Natural killer cell (primary cell): ENCODE measurements at regions not wholly inside any gene's neighbourhood (a gene's known extent, or its start where the extent isn't known, plus 50 kb on each side); places are given as distances from the start of the nearest gene placed in this dataset.

Experiments used
- ATAC-seq, 3 donors: fragments of 150-1000 bp in 2 of 3; fragments of 200-7000 bp in 1 of 3; cut with Tn5 transposase; 1 replicate in 1 of 3; 2 replicates in 2 of 3; pipeline ENCODE4 v1.10.0; 2021; ENCODE audit warnings: mild to moderate bottlenecking in 2 of 3, moderate library complexity in 2 of 3
- DNase-seq, 2 donors: peaks; one replicate each; pipeline versions ENCODE4 v3.0.0 to v3.0.0-alpha.2; 2013 to 2021; ENCODE audit warnings: mixed read lengths in 1 of 2
- H3K27ac ChIP-seq: one replicate; pipeline ENCODE4 v1.5.1; 2013; ENCODE audit warnings: mild to moderate bottlenecking, low read length
- H3K27me3 ChIP-seq: one replicate; pipeline ENCODE4 v1.6.1; 2013; ENCODE audit warnings: low read length; ENCODE audit not compliant: control insufficient read depth, insufficient read depth
- H3K36me3 ChIP-seq: one replicate; pipeline ENCODE4 v1.6.1; 2013; ENCODE audit warnings: low read length; ENCODE audit not compliant: control insufficient read depth, insufficient read depth
- H3K4me1 ChIP-seq: one replicate; pipeline ENCODE4 v1.6.1; 2013; ENCODE audit warnings: low read length; ENCODE audit not compliant: control insufficient read depth, insufficient read depth
- H3K4me3 ChIP-seq: one replicate; pipeline ENCODE4 v1.5.1; 2013; ENCODE audit warnings: low read length
- H3K9me3 ChIP-seq: one replicate; pipeline ENCODE4 v1.6.1; 2013; ENCODE audit warnings: low read length; ENCODE audit not compliant: control insufficient read depth, insufficient read depth
- H3K27ac Mint-ChIP-seq, 2 donors: one replicate each; pipeline ENCODE4 v1.8.0; 2022; ENCODE audit warnings: mild to moderate bottlenecking in 2 of 2, mixed read lengths in 2 of 2, moderate library complexity in 1 of 2
- H3K27me3 Mint-ChIP-seq, 2 donors: one replicate each; pipeline ENCODE4 v1.8.0; 2022; ENCODE audit warnings: low read depth in 2 of 2, mixed read lengths in 2 of 2
- H3K36me3 Mint-ChIP-seq: one replicate; pipeline ENCODE4 v1.8.0; 2022; ENCODE audit warnings: mixed read lengths
- H3K4me1 Mint-ChIP-seq, 2 donors: one replicate each; pipeline ENCODE4 v1.8.0; 2022; ENCODE audit warnings: mixed read lengths in 2 of 2
- H3K4me3 Mint-ChIP-seq: one replicate; pipeline ENCODE4 v1.8.0; 2022; ENCODE audit warnings: mild to moderate bottlenecking, moderate library complexity, mixed read lengths
- H3K9me3 Mint-ChIP-seq, 2 donors: one replicate each; pipeline ENCODE4 v1.8.0; 2022; ENCODE audit warnings: mixed read lengths in 2 of 2
- CTCF ChIP-seq: fragments of 200-600 bp; IDR thresholded peaks from one replicate; pipeline ENCODE4 v1.8.0; 2022; ENCODE audit warnings: antibody characterized with exemption
- WGBS: methylation state at CpG from one replicate; pipeline ENCODE4 v1.1.7; 2013; ENCODE audit warnings: missing lambda C conversion rate; ENCODE audit not compliant: insufficient coverage; 5-methylcytosine and 5-hydroxymethylcytosine counted together
- intact Hi-C: fragments of 100-400 bp; cut with micrococcal nuclease; formaldehyde crosslinking; loops from one replicate; pipeline ENCODE4 v1.14.2; 2022

DNA sequence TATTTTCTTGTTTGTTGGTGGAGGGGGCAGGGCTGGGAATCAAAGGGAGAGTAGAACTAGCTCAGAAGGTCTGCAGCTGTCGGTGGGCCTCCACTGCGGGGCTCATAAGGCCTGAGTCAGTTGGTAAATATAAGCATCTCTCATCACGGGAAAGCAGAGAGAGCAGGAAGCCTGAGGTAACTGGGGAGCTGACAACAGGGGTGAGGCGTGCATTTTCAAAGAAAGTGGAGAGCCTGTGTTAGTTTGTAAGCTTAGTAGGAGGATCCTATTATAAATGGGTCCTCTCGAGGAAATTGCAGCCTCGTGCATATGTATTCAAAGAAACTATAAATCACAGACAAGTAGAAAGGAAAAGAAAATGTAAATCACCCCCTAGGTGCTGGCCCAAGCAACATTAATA lies 221.0 kb upstream of the CDH13 start:
- Mint-ChIP-seq H3K4me1 (no peaks in the 10 kb centered on the region), H3K27ac (no peak overlapping the region), H3K4me3 (no peak overlapping the region), H3K36me3 (no peaks in the 10 kb centered on the region), H3K27me3 (peaks cover 20 to 25% of the 10 kb centered on the region in 2 donors), H3K9me3 (no peaks in the 10 kb centered on the region)
- ATAC-seq (no peak), DNase-seq (no peak)
- Histone ChIP-seq H3K27ac (no peak overlapping the region), H3K27me3 (no peaks in the 10 kb centered on the region), H3K9me3 (no peaks in the 10 kb centered on the region), H3K4me3 (no peak overlapping the region), H3K36me3 (no peaks in the 10 kb centered on the region), H3K4me1 (no peaks in the 10 kb centered on the region)
- TF ChIP-seq CTCF: no peak
- 73% methylated on average over 4 of the region's 6 CpGs for WGBS
- intact Hi-C loops: no loop called here

DNA sequence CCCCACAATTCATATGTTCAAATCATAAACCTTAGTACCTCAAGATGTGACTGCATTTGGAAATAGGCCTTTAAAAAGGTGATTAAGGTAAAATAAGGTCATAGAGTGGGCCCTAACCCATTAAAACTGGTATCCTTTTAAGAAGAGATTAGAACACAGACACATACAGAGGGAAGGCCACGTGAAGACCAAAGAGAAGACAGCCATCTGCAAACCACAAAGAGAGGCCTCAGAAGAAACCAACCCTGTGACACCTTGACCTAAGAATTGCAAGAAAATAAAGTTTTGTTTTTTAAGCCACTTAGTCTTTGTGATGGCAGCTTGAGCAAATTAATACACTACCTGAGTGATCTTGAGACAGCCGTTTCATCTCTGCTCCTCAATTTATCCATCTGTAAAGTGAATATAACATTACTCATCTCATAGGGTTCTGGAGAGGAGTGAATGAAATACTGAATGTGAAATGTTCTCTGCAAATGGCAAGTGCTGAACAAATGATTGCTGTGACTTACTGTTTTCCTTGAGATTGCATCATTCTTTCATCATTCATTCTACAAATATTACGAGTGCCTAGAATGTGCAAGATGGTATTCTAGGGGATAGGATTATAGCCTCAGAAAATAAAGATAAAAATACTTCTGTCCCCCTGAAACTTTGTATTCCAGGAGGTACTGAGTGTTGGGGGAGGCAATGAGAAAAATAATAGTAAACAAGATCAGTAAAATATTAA lies 222.0 kb upstream of the CDH13 start:
- H3K9me3 Mint-ChIP-seq: no peaks in the 10 kb centered on the region
- no peak overlapping the region for H3K27ac ChIP-seq
- WGBS: 15% methylated on average over 1 of the region's 3 CpGs

DNA sequence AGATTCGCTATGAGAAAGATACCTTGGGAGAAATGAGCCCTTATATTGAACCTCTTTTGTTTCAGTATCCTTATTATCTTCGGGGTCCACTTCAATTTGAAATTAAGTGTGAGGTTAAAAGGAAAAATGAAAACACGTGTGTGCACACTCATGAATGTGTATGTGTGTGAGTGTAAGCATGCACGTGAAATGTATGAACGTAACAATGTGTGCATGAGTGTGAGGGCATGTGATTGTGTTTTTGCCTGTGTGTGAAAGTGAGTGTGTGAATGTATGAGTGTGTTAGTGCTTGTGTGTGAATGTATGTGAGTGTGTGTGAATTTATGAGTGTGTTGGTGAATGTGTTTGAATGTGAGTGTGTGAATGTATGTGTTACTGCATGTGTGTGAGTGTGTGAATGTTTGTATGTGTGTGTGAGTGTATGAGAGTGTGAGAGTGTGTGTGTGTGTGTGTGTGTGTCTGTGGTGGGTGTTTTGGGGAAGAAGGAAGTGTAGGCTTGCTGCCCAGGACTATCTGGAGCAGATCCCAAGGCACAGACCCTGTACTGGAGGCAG lies 224.0 kb upstream of the CDH13 start:
- H3K9me3 Mint-ChIP-seq: no peaks in the 10 kb centered on the region
- ATAC-seq (peak in 1 of 3 donors; percentile 12), DNase-seq (no peak)
- no peak overlapping the region for H3K27ac ChIP-seq
- H3K36me3 ChIP-seq: no peaks in the 10 kb centered on the region
- no peaks in the 10 kb centered on the region for H3K4me1 ChIP-seq
- no peaks in the 10 kb centered on the region for H3K4me1 Mint-ChIP-seq
- peaks cover 11 to 23% of the 10 kb centered on the region in 2 donors for H3K27me3 Mint-ChIP-seq
- intact Hi-C loops: no loop called here
- H3K27me3 ChIP-seq: no peaks in the 10 kb centered on the region
- WGBS: 84% methylated on average over 5 of the region's 5 CpGs
- H3K4me3 ChIP-seq: no peak overlapping the region
- H3K9me3 ChIP-seq: no peaks in the 10 kb centered on the region
- no peak overlapping the region for H3K4me3 Mint-ChIP-seq
- H3K27ac Mint-ChIP-seq: no peak overlapping the region
- no peaks in the 10 kb centered on the region for H3K36me3 Mint-ChIP-seq
- TF ChIP-seq CTCF: no peak

More for the DNA sequence above, 222.0 kb upstream of the CDH13 start:
- peaks cover 20 to 23% of the 10 kb centered on the region in 2 donors for H3K27me3 Mint-ChIP-seq
- no peak for TF ChIP-seq CTCF
- Histone ChIP-seq H3K9me3 (no peaks in the 10 kb centered on the region), H3K4me1 (no peaks in the 10 kb centered on the region), H3K4me3 (no peak overlapping the region), H3K36me3 (no peaks in the 10 kb centered on the region), H3K27me3 (no peaks in the 10 kb centered on the region)
- no peak overlapping the region for H3K4me3 Mint-ChIP-seq
- no peaks in the 10 kb centered on the region for H3K36me3 Mint-ChIP-seq
- ATAC-seq (no peak), DNase-seq (no peak)
- H3K4me1 Mint-ChIP-seq: no peaks in the 10 kb centered on the region
- intact Hi-C loops: no loop called here
- H3K27ac Mint-ChIP-seq: no peak overlapping the region

DNA sequence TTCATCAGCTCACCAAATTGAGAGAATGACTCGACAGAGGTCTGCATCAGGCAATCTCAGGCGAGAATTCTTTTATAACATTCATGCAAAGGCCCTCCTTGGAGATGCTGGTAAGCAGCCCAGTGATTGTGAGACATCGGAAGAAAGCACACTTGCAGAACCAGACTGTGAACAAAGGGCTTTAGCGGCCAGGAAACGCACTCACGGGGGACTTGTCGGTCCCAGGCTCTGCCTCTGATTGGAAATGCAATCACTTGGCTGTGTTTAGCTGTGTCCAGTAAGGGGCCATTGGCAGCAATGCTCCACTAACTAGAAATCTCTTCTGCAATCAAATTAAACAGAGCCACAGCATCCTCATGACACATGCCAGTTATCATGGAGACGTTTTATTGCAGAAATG lies 226.7 kb upstream of the CDH13 start:
- H3K27me3 Mint-ChIP-seq: peaks cover 25 to 26% of the 10 kb centered on the region in 2 donors
- 45% methylated on average over 7 of the region's 8 CpGs for WGBS

More for the DNA sequence above, 226.7 kb upstream of the CDH13 start:
- no peak overlapping the region for H3K4me3 Mint-ChIP-seq
- Histone ChIP-seq H3K9me3 (no peaks in the 10 kb centered on the region), H3K4me3 (no peak overlapping the region), H3K27me3 (no peaks in the 10 kb centered on the region), H3K27ac (no peak overlapping the region), H3K36me3 (no peaks in the 10 kb centered on the region), H3K4me1 (no peaks in the 10 kb centered on the region)
- no peaks in the 10 kb centered on the region for H3K9me3 Mint-ChIP-seq
- no peaks in the 10 kb centered on the region for H3K36me3 Mint-ChIP-seq
- no peak for TF ChIP-seq CTCF
- no peak overlapping the region for H3K27ac Mint-ChIP-seq
- no peaks in the 10 kb centered on the region for H3K4me1 Mint-ChIP-seq
- intact Hi-C loops: no loop called here
- DNase-seq (no peak), ATAC-seq (no peak)
